C4-2B (cell line): ENCODE measurements at regions not wholly inside any gene's neighbourhood (a gene's known extent, or its start where the extent isn't known, plus 50 kb on each side); places are given as distances from the start of the nearest gene placed in this dataset.

Experiments used
- CTCF ChIP-seq: fragments of 450-650 bp; conservative IDR thresholded peaks from 2 replicates; pipeline ENCODE4 v1.5.1; 2017; ENCODE audit warnings: mild to moderate bottlenecking
- ZFX ChIP-seq: fragments of 450-650 bp; IDR thresholded peaks from 2 replicates; pipeline ENCODE4 v1.6.1; 2017

- TF ChIP-seq CTCF (no peak), ZFX (no peak)
These were observed 140.0 kb upstream of the POU2AF2 start for GRCh38 chr11:111105566-111105965.
